GM12864 (cell line): ENCODE measurements at regions not wholly inside any gene's neighbourhood (a gene's known extent, or its start where the extent isn't known, plus 50 kb on each side); places are given as distances from the start of the nearest gene placed in this dataset.

Experiments
- DNase-seq: peaks from one replicate; pipeline ENCODE4 v3.0.0-alpha.2; 2011; ENCODE audit warnings: low read depth
- H3K4me3 ChIP-seq: 2 replicates; pipeline ENCODE4 v1.5.1; 2011; ENCODE audit warnings: mild to moderate bottlenecking, low read depth, low read length, control low read depth
- TF ChIP-seq, protein P1 (sequence below): IDR thresholded peaks from 2 replicates; pipeline ENCODE4 v1.5.1; 2011; ENCODE audit warnings: low read depth, mild to moderate bottlenecking, moderate library complexity, low read length, control low read depth, inconsistent platforms; ENCODE audit errors: missing control alignments

DNA sequence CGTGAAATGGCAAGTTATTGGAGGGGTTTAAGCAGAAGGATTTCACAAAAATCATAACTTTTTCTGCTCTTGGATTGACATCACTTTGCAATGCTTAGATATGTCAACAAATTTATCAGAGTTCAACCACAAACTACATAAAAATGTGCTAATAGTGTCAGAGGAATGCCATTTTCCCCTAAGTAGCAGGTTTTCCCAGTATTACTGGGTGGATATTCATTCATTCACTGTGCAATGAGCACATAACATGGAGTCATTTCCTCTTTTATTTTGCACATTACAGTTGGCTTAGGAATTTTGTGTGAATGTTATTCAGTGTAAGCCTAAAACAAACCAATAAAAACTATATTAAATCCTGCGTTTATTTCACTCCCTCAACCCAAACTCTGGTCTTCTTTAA, 537.3 kb upstream of the MCTP2 start:
- no peak for DNase-seq
- no peak overlapping the region for H3K4me3 ChIP-seq
- TF ChIP-seq, protein P1, sequence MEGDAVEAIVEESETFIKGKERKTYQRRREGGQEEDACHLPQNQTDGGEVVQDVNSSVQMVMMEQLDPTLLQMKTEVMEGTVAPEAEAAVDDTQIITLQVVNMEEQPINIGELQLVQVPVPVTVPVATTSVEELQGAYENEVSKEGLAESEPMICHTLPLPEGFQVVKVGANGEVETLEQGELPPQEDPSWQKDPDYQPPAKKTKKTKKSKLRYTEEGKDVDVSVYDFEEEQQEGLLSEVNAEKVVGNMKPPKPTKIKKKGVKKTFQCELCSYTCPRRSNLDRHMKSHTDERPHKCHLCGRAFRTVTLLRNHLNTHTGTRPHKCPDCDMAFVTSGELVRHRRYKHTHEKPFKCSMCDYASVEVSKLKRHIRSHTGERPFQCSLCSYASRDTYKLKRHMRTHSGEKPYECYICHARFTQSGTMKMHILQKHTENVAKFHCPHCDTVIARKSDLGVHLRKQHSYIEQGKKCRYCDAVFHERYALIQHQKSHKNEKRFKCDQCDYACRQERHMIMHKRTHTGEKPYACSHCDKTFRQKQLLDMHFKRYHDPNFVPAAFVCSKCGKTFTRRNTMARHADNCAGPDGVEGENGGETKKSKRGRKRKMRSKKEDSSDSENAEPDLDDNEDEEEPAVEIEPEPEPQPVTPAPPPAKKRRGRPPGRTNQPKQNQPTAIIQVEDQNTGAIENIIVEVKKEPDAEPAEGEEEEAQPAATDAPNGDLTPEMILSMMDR: no peak

DNA sequence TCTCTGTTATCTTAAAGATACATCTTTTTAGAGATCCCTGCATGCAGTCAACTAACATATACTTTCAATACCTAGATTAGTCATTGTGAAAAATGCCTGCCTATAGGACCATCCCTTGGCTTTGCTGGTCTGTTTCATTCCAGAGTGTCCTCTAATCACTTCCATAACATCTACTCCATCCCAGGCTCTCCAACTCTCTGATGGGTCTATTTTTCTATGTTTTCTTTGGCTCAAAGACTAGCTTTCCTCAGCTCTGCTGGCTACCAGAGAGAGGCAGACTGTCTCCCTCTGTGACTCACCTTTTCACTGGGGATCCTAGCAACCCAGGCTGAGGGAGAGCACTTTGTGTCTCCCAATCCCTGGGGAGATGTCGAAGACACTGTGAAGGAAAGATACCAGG, 547.7 kb upstream of the MCTP2 start:
- TF ChIP-seq, protein P1: no peak
- no peak for DNase-seq
- no peak overlapping the region for H3K4me3 ChIP-seq

DNA sequence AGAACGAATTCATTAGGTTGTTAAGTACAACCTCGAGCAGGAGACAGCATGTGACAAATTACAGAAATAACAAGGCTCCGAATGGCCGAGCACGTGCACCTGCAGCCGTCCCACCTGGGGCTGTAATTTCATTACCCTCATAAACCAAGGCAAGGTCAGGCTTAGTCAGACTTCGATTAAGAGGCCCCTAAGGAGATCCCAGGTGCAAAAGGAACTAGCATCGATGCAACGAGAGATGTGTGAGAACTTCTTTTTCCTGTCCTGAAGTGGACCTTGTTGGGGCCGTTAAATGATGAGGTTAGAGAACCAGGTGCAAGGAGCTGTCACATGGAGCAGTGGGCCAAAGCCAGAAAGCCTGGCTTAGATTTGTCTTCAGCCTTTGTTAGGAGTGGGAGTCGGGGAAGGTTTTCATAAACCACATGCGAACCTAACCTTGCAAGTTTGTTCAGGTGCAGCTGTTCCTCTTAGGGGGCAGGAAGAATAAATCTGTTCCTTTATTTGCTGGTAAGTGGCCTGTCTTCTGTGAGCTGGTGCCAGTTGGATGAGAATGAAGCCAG, 559.9 kb upstream of the MCTP2 start:
- DNase-seq: no peak
- TF ChIP-seq, protein P1: no peak
- H3K4me3 ChIP-seq: no peak overlapping the region

DNA sequence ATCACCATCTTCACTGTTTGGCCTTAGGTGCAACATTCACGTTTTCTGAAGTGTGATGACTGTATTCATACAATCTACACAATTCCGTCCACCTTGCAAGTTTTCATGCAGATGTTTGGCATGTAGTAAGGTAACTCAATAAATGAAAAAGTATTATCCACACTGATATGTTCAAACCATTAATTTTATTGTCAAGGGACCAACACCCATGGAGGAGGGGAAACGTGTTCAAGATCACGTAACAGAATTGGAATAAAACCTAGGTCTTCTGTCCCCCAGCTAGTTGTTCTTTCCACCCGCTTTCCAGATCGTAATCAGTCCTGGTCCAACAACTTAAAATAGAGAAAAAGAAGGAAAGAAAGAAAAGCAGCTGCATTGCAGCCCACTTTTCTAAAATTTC, 560.4 kb upstream of the MCTP2 start:
- no peak overlapping the region for H3K4me3 ChIP-seq
- DNase-seq: no peak
- TF ChIP-seq, protein P1: no peak

- no peak for DNase-seq
- H3K4me3 ChIP-seq: no peak overlapping the region
- TF ChIP-seq, protein P1: no peak
These were observed 567.0 kb upstream of the MCTP2 start for GRCh38 chr15:93664213-93664956.

- DNase-seq: no peak
- TF ChIP-seq, protein P1: no peak
- H3K4me3 ChIP-seq: no peak overlapping the region
These were observed 569.0 kb upstream of the MCTP2 start for GRCh38 chr15:93662162-93662885.
